Testis (tissue), 2 donors: ENCODE measurements at regions not wholly inside any gene's neighbourhood (a gene's known extent, or its start where the extent isn't known, plus 50 kb on each side); places are given as distances from the start of the nearest gene placed in this dataset.

Source experiments
- CTCF ChIP-seq, 3 experiments: fragments of 450-650 bp in 2 of 3; fragments of 200-600 bp in 1 of 3; sonication (generic) in 1 of 3; IDR thresholded peaks; one replicate each; pipeline ENCODE4 v1.5.1; 2016 to 2019; ENCODE audit warnings: antibody characterized with exemption in 3 of 3, mild to moderate bottlenecking in 2 of 3, moderate library complexity in 1 of 3
- POLR2A ChIP-seq: fragments of 450-650 bp; IDR thresholded peaks from one replicate; pipeline ENCODE4 v1.6.1; 2017; ENCODE audit warnings: antibody characterized with exemption, mild to moderate bottlenecking, moderate library complexity

GRCh38 chr13:64488731-64489130 is 2741.4 kb downstream of the PCDH9 start:
- no peak for TF ChIP-seq CTCF (IDR thresholded peaks at IDR 0.05)
- TF ChIP-seq POLR2A = no peak
